ENCODE measurements at regions not wholly inside any gene's neighbourhood (a gene's known extent, or its start where the extent isn't known, plus 50 kb on each side); places are given as distances from the start of the nearest gene placed in this dataset.

- DNase-seq (ENCODE audit: low spot score) = no peak
Observed at GRCh38 chr16:86862595-86863280, 284.4 kb downstream of the FOXL1 start.

DNA sequence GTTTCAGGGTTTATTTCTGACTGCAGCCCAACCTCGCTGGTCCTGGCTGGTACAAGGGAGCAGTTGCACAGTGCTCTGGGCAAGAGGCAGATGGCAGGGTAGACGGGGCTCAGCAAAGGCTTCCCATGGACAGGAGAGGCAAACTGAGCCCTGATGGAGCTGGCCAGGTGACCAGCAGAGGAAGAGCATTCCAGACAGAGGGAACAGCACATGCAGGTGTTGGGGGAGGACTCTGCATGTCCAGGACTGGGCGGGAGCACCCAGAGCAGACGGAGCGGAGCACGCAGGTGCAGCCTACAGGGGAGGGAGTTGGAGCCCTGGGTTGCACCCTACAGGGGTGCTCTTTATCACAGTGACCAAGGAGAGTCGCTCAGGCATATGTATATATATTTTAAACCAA is 285.3 kb downstream of the FOXL1 start:
- no peak for DNase-seq (ENCODE audit: low spot score)

- no peak for DNase-seq (ENCODE audit: low spot score)
Observed at GRCh38 chr16:86864586-86864985, 286.2 kb downstream of the FOXL1 start.

- no peak for DNase-seq (ENCODE audit: low spot score)
Observed at GRCh38 chr16:86865851-86866662, 287.7 kb downstream of the FOXL1 start.

GRCh38 chr16:86866986-86867722 is 288.8 kb downstream of the FOXL1 start:
- DNase-seq (ENCODE audit: low spot score) = no peak

DNA sequence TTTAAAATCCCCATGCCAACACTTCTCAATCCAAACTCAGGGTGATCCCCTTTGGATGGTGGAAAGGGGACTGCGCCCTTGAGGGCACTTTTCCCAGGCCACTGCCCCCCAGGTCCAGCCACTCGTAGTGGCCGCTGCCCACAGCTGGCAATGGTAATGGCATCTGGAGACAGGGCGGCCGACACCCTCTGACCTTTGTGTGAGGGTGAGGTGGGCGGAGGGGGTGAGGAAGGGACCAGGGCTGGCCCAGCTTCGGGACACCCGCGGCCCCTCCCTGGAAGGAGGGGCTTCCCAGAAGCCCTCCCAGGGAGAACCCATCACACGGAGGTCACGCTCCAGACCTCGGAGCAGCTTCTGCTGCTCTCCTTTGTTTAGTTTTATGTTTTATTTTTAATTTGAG is 289.7 kb downstream of the FOXL1 start:
- DNase-seq (ENCODE audit: low spot score) = no peak

DNA sequence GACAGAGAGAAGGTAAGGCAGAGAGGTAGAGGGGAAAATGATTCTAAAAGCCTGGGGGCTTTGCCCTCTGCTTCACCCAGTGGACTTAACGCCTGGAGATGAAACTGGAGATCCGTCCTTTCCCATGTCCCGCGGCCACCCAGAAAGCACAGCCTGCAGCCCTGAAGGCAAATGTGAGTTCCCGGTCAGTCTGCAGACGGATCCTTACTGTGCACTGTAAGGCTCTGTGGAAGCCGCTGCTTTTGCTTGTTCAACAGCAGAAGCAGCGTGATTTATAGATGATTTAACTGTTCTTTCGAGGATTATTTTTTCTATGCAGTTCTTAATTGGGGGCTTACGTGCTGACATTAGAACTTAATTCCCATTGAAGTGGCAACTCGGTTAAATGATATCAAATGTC is 290.4 kb downstream of the FOXL1 start:
- no peak for DNase-seq (ENCODE audit: low spot score)

DNA sequence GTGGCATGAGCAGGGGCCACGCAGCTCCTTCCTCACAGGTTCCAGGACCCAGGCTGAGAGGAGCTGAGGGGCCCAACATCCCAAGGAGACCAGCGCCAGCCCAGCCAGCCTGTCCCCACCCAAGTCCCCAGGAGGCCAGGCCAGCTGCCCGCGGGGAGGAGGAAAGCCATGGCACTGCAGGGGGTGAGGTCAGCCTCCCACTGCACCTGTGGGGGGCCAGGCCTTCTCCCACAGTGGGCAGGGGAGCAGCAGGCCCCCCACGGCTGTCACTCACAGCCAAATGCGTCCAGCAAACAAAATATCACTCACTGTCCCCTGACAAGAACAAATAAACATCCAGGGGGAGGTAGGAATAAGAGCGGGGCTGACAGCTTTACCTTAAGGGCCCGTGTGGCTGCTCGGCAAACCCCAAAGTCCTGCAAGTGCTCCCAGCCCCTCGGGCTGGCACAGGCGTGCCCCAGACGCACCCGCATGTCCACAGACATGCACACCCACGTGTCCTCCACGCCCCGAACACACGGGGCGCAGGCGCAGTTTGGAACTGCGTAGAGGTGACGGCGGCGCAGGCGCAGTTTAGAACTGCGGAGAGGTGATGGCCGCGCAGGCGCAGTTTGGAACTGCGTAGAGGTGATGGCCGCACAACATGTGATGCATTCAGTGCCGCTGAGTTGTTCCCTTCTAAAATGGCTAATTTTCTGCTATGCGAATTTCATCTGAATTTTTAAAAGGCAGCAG is 291.1 kb downstream of the FOXL1 start:
- DNase-seq (ENCODE audit: low spot score) = no peak

DNA sequence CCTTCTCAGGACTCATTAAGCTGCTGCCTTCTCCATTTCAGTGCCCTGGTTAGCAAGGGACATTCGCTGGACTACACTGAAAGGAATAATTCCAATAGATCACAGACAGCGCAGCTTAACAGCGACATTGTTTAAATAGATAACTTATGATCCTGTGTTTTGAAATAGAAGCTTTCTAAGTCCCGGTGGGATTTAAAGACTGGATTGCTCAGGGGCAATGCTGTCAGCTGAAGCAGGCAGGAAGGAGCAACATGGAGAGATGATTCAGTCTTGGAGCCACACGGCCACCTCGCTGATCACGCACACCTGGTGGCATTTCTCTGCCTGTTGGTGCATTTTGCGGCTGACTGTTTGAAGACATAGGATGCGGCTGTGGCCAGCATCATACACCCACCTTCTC is 292.0 kb downstream of the FOXL1 start:
- no peak for DNase-seq (ENCODE audit: low spot score)

DNA sequence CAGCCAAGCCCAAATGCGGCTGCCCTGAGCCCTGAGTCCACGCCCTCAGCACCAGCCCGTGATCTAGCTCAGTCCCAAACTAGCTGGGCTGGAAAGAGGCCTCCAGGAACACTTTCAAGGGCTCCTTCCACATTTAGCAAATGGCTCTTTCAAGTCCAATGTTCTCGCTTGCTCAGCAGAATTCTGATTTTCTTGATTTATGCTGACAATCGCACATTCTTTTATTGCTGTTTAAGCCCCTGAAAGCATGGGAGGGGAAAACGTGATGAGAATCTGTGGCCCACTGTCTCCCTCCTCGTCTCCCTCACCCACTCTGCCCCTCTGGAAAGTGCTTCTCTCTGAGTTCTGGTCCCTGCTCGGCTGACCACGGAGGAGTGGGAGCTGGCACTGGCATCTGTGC is 293.8 kb downstream of the FOXL1 start:
- DNase-seq (ENCODE audit: low spot score) = no peak

GRCh38 chr16:86872833-86873232 is 294.5 kb downstream of the FOXL1 start:
- no peak for DNase-seq (ENCODE audit: low spot score)

GRCh38 chr16:86874141-86874540 is 295.8 kb downstream of the FOXL1 start:
- DNase-seq (ENCODE audit: low spot score) = no peak

GRCh38 chr16:86876499-86876898 is 298.1 kb downstream of the FOXL1 start:
- DNase-seq (ENCODE audit: low spot score) = no peak

- DNase-seq (ENCODE audit: low spot score) = no peak
Observed at GRCh38 chr16:86877108-86877507, 298.8 kb downstream of the FOXL1 start.

DNA sequence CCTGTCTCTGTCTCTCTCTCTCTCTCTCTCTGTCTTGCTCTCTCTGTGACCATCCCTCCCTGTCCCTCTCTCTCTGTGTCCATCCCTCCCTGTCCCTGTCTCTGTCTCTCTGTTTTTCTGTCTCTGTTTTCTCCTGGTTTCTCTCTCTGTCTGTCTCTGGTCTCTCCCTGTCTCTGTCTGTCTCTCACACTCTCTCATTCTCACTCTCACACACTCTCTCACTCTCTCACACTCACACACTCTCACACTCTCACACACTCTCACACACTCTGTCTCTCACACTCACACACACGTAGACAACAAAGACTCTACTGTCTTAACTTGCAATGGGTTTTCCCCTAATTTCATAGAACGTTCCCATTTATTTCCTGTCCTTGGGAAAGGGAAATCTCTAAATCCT is 299.5 kb downstream of the FOXL1 start:
- DNase-seq (ENCODE audit: low spot score) = no peak

DNA sequence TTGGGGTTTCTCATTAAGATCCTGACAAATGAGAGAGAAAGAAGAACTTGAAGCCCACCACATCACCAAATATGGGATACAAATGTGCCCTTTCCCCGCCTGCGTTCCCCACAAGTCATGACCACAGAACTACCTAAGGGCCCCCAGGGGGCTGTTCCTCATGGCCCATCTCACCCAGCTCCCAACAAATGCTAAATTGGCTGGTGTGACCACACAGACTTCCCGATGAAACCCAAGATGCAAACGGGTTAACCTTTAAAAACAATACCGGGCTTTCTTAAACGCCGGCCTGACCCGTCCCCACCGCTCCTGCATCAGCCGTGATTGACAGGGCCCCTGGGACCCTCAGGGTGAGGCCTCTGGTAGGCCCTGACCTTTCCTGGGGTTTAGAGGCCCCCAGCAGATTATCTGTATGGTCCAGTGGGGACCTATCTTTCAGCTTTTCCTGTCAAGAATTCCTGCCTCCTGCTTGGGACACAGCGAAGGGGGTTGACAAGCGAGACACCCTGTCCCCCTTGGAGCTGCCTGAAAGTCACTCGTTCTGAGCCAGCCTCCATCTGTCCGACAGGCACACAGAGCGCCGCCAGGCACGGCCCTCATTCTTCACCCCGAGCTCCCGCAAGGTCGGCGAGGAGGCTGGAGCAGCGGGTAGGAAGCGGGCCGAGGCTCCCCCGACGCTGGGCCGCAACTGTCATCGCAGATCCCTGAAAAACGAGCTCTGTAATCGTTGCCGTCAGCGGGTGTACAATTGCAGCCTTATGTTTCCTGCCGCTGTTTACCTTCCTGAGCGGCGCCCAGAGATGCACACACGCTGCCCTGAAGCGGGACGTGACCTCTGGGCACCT is 300.1 kb downstream of the FOXL1 start:
- no peak for DNase-seq (ENCODE audit: low spot score)

GRCh38 chr16:86879268-86879667 is 300.9 kb downstream of the FOXL1 start:
- DNase-seq (ENCODE audit: low spot score) = peak; percentile 64

- no peak for DNase-seq (ENCODE audit: low spot score)
Observed at GRCh38 chr16:86880316-86881117, 302.2 kb downstream of the FOXL1 start.

- no peak for DNase-seq (ENCODE audit: low spot score)
Observed at GRCh38 chr16:86881118-86881510, 302.8 kb downstream of the FOXL1 start.

- DNase-seq (ENCODE audit: low spot score) = no peak
Observed at GRCh38 chr16:86881861-86882273, 303.5 kb downstream of the FOXL1 start.
